ENCODE measurements at regions not wholly inside any gene's neighbourhood (a gene's known extent, or its start where the extent isn't known, plus 50 kb on each side); places are given as distances from the start of the nearest gene placed in this dataset.
"Not testable (repeated sequence)": the region's sequence is repeated elsewhere in the genome, so short reads cannot be mapped to it uniquely, and the experiment has no call there.

GRCh38 chr4:184918799-184919198 is 93.0 kb upstream of the ACSL1 start:
- CTCF ChIA-PET; DNase-seq (ENCODE audit: low spot score); H3K4me3 Mint-ChIP-seq; H3K27me3 Mint-ChIP-seq (ENCODE audit: low read depth); H3K27ac Mint-ChIP-seq; H3K4me1 Mint-ChIP-seq; ATAC-seq; POLR2A ChIA-PET: not testable (repeated sequence)
- H3K36me3 Mint-ChIP-seq: peaks cover 22% of the 10 kb centered on the region
- H3K9me3 Mint-ChIP-seq: peaks cover 87% of the 10 kb centered on the region

- H3K27me3 Mint-ChIP-seq (ENCODE audit: low read depth): no peaks in the 10 kb centered on the region; the same call in 1 of the 2 replicates
- H3K4me3 Mint-ChIP-seq: no peak overlapping the region
- ChIA-PET CTCF (no interaction called here), POLR2A (no interaction called here)
- H3K36me3 Mint-ChIP-seq: peaks cover 13% of the 10 kb centered on the region
- no peak for TF ChIP-seq RORB (CRISPR knock-in tag; IDR thresholded peaks at IDR 0.05)
- TF ChIP-seq, protein P1, sequence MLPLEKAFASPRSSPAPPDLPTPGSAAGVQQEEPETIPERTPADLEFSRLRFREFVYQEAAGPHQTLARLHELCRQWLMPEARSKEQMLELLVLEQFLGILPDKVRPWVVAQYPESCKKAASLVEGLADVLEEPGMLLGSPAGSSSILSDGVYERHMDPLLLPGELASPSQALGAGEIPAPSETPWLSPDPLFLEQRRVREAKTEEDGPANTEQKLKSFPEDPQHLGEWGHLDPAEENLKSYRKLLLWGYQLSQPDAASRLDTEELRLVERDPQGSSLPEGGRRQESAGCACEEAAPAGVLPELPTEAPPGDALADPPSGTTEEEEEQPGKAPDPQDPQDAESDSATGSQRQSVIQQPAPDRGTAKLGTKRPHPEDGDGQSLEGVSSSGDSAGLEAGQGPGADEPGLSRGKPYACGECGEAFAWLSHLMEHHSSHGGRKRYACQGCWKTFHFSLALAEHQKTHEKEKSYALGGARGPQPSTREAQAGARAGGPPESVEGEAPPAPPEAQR (CRISPR knock-in tag; IDR thresholded peaks at IDR 0.05): no peak
- TF ChIP-seq, protein P2, sequence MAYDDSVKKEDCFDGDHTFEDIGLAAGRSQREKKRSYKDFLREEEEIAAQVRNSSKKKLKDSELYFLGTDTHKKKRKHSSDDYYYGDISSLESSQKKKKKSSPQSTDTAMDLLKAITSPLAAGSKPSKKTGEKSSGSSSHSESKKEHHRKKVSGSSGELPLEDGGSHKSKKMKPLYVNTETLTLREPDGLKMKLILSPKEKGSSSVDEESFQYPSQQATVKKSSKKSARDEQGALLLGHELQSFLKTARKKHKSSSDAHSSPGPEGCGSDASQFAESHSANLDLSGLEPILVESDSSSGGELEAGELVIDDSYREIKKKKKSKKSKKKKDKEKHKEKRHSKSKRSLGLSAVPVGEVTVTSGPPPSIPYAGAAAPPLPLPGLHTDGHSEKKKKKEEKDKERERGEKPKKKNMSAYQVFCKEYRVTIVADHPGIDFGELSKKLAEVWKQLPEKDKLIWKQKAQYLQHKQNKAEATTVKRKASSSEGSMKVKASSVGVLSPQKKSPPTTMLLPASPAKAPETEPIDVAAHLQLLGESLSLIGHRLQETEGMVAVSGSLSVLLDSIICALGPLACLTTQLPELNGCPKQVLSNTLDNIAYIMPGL (CRISPR knock-in tag; IDR thresholded peaks at IDR 0.05): no peak
- TF ChIP-seq JUN (CRISPR knock-in tag; IDR thresholded peaks at IDR 0.05): no peak
- no peak for TF ChIP-seq SMAD4 (CRISPR knock-in tag; IDR thresholded peaks at IDR 0.05)
- TF ChIP-seq TEAD4 (CRISPR knock-in tag; IDR thresholded peaks at IDR 0.05): no peak
- TF ChIP-seq NFYB (CRISPR knock-in tag; conservative IDR thresholded peaks at IDR 0.05; ENCODE audit: low read depth): no peak
- TF ChIP-seq NR2C2 (CRISPR knock-in tag; IDR thresholded peaks at IDR 0.05): no peak
- TF ChIP-seq, protein P3, sequence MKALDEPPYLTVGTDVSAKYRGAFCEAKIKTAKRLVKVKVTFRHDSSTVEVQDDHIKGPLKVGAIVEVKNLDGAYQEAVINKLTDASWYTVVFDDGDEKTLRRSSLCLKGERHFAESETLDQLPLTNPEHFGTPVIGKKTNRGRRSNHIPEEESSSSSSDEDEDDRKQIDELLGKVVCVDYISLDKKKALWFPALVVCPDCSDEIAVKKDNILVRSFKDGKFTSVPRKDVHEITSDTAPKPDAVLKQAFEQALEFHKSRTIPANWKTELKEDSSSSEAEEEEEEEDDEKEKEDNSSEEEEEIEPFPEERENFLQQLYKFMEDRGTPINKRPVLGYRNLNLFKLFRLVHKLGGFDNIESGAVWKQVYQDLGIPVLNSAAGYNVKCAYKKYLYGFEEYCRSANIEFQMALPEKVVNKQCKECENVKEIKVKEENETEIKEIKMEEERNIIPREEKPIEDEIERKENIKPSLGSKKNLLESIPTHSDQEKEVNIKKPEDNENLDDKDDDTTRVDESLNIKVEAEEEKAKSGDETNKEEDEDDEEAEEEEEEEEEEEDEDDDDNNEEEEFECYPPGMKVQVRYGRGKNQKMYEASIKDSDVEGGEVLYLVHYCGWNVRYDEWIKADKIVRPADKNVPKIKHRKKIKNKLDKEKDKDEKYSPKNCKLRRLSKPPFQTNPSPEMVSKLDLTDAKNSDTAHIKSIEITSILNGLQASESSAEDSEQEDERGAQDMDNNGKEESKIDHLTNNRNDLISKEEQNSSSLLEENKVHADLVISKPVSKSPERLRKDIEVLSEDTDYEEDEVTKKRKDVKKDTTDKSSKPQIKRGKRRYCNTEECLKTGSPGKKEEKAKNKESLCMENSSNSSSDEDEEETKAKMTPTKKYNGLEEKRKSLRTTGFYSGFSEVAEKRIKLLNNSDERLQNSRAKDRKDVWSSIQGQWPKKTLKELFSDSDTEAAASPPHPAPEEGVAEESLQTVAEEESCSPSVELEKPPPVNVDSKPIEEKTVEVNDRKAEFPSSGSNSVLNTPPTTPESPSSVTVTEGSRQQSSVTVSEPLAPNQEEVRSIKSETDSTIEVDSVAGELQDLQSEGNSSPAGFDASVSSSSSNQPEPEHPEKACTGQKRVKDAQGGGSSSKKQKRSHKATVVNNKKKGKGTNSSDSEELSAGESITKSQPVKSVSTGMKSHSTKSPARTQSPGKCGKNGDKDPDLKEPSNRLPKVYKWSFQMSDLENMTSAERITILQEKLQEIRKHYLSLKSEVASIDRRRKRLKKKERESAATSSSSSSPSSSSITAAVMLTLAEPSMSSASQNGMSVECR (CRISPR knock-in tag; IDR thresholded peaks at IDR 0.05; ENCODE audit: borderline replicate concordance): no peak
- no peak for TF ChIP-seq E2F4 (CRISPR knock-in tag; IDR thresholded peaks at IDR 0.05; ENCODE audit: borderline replicate concordance, low read depth)
- TF ChIP-seq, protein P4, sequence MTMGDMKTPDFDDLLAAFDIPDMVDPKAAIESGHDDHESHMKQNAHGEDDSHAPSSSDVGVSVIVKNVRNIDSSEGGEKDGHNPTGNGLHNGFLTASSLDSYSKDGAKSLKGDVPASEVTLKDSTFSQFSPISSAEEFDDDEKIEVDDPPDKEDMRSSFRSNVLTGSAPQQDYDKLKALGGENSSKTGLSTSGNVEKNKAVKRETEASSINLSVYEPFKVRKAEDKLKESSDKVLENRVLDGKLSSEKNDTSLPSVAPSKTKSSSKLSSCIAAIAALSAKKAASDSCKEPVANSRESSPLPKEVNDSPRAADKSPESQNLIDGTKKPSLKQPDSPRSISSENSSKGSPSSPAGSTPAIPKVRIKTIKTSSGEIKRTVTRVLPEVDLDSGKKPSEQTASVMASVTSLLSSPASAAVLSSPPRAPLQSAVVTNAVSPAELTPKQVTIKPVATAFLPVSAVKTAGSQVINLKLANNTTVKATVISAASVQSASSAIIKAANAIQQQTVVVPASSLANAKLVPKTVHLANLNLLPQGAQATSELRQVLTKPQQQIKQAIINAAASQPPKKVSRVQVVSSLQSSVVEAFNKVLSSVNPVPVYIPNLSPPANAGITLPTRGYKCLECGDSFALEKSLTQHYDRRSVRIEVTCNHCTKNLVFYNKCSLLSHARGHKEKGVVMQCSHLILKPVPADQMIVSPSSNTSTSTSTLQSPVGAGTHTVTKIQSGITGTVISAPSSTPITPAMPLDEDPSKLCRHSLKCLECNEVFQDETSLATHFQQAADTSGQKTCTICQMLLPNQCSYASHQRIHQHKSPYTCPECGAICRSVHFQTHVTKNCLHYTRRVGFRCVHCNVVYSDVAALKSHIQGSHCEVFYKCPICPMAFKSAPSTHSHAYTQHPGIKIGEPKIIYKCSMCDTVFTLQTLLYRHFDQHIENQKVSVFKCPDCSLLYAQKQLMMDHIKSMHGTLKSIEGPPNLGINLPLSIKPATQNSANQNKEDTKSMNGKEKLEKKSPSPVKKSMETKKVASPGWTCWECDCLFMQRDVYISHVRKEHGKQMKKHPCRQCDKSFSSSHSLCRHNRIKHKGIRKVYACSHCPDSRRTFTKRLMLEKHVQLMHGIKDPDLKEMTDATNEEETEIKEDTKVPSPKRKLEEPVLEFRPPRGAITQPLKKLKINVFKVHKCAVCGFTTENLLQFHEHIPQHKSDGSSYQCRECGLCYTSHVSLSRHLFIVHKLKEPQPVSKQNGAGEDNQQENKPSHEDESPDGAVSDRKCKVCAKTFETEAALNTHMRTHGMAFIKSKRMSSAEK (CRISPR knock-in tag; IDR thresholded peaks at IDR 0.05; ENCODE audit: borderline replicate concordance): no peak
- TF ChIP-seq TEAD1 (CRISPR knock-in tag; IDR thresholded peaks at IDR 0.05): no peak
- TF ChIP-seq, protein P5, sequence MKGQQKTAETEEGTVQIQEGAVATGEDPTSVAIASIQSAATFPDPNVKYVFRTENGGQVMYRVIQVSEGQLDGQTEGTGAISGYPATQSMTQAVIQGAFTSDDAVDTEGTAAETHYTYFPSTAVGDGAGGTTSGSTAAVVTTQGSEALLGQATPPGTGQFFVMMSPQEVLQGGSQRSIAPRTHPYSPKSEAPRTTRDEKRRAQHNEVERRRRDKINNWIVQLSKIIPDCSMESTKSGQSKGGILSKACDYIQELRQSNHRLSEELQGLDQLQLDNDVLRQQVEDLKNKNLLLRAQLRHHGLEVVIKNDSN (CRISPR knock-in tag; IDR thresholded peaks at IDR 0.05): no peak
- TF ChIP-seq, protein P6, sequence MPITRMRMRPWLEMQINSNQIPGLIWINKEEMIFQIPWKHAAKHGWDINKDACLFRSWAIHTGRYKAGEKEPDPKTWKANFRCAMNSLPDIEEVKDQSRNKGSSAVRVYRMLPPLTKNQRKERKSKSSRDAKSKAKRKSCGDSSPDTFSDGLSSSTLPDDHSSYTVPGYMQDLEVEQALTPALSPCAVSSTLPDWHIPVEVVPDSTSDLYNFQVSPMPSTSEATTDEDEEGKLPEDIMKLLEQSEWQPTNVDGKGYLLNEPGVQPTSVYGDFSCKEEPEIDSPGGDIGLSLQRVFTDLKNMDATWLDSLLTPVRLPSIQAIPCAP (CRISPR knock-in tag; IDR thresholded peaks at IDR 0.05): no peak
- TF ChIP-seq GTF2I (CRISPR knock-in tag; conservative IDR thresholded peaks at IDR 0.05): no peak
- TF ChIP-seq ATF3 (CRISPR knock-in tag; conservative IDR thresholded peaks at IDR 0.05): no peak
- no peak for TF ChIP-seq ZBTB21 (CRISPR knock-in tag; IDR thresholded peaks at IDR 0.05; ENCODE audit: borderline replicate concordance)
- TF ChIP-seq, protein P7, sequence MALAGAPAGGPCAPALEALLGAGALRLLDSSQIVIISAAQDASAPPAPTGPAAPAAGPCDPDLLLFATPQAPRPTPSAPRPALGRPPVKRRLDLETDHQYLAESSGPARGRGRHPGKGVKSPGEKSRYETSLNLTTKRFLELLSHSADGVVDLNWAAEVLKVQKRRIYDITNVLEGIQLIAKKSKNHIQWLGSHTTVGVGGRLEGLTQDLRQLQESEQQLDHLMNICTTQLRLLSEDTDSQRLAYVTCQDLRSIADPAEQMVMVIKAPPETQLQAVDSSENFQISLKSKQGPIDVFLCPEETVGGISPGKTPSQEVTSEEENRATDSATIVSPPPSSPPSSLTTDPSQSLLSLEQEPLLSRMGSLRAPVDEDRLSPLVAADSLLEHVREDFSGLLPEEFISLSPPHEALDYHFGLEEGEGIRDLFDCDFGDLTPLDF (CRISPR knock-in tag; IDR thresholded peaks at IDR 0.05): no peak
- TF ChIP-seq CBFB (CRISPR knock-in tag; IDR thresholded peaks at IDR 0.05; ENCODE audit: low read depth): no peak
- H3K27ac Mint-ChIP-seq: no peak overlapping the region
- H3K4me1 Mint-ChIP-seq: no peaks in the 10 kb centered on the region
- peaks cover 67% of the 10 kb centered on the region for H3K9me3 Mint-ChIP-seq
- ATAC-seq (no peak), DNase-seq (ENCODE audit: low spot score) (no peak)
Observed at GRCh38 chr4:184921456-184921855, 95.7 kb upstream of the ACSL1 start.
